ENCODE measurements at regions not wholly inside any gene's neighbourhood (a gene's known extent, or its start where the extent isn't known, plus 50 kb on each side); places are given as distances from the start of the nearest gene placed in this dataset.

- DNase-seq (ENCODE audit: insufficient read length) (no peak), FAIRE-seq (no peak)
- TF ChIP-seq POLR2AphosphoS5 (IDR thresholded peaks at IDR 0.05; ENCODE audit: low read depth, low read length): no peak
- TF ChIP-seq POLR2A (IDR thresholded peaks at IDR 0.05; ENCODE audit: low read depth, low read length): no peak
- TF ChIP-seq TAF1 (IDR thresholded peaks at IDR 0.05; ENCODE audit: borderline replicate concordance, low read depth, low read length): no peak
Measured at GRCh38 chr13:109918179-109918711, 131.9 kb upstream of the IRS2 start.

GRCh38 chr13:109917422-109917821, 131.0 kb upstream of the IRS2 start:
- no peak for FAIRE-seq
- no peak for DNase-seq (ENCODE audit: insufficient read length)
- TF ChIP-seq POLR2A (IDR thresholded peaks at IDR 0.05; ENCODE audit: low read depth, low read length): no peak
- no peak for TF ChIP-seq TAF1 (IDR thresholded peaks at IDR 0.05; ENCODE audit: borderline replicate concordance, low read depth, low read length)
- TF ChIP-seq POLR2AphosphoS5 (IDR thresholded peaks at IDR 0.05; ENCODE audit: low read depth, low read length): no peak

- TF ChIP-seq POLR2A (IDR thresholded peaks at IDR 0.05; ENCODE audit: low read depth, low read length) (no peak), POLR2AphosphoS5 (IDR thresholded peaks at IDR 0.05; ENCODE audit: low read depth, low read length) (no peak), TAF1 (IDR thresholded peaks at IDR 0.05; ENCODE audit: borderline replicate concordance, low read depth, low read length) (no peak)
- DNase-seq (ENCODE audit: insufficient read length): no peak
- no peak for FAIRE-seq
Measured at GRCh38 chr13:109913936-109914510, 127.6 kb upstream of the IRS2 start.

- TF ChIP-seq POLR2A (IDR thresholded peaks at IDR 0.05; ENCODE audit: low read depth, low read length): no peak
- no peak for TF ChIP-seq TAF1 (IDR thresholded peaks at IDR 0.05; ENCODE audit: borderline replicate concordance, low read depth, low read length)
- no peak for TF ChIP-seq POLR2AphosphoS5 (IDR thresholded peaks at IDR 0.05; ENCODE audit: low read depth, low read length)
- DNase-seq (ENCODE audit: insufficient read length) (no peak), FAIRE-seq (no peak)
Measured at GRCh38 chr13:109913186-109913585, 126.8 kb upstream of the IRS2 start.

- no peak for FAIRE-seq
- DNase-seq (ENCODE audit: insufficient read length): no peak
- TF ChIP-seq POLR2AphosphoS5 (IDR thresholded peaks at IDR 0.05; ENCODE audit: low read depth, low read length) (no peak), TAF1 (IDR thresholded peaks at IDR 0.05; ENCODE audit: borderline replicate concordance, low read depth, low read length) (no peak), POLR2A (IDR thresholded peaks at IDR 0.05; ENCODE audit: low read depth, low read length) (no peak)
Measured at GRCh38 chr13:109910194-109910593, 123.8 kb upstream of the IRS2 start.

- TF ChIP-seq TAF1 (IDR thresholded peaks at IDR 0.05; ENCODE audit: borderline replicate concordance, low read depth, low read length) (no peak), POLR2AphosphoS5 (IDR thresholded peaks at IDR 0.05; ENCODE audit: low read depth, low read length) (no peak), POLR2A (IDR thresholded peaks at IDR 0.05; ENCODE audit: low read depth, low read length) (no peak)
- DNase-seq (ENCODE audit: insufficient read length): no peak
- FAIRE-seq: no peak
Measured at GRCh38 chr13:109906976-109907375, 120.6 kb upstream of the IRS2 start.

- no peak for DNase-seq (ENCODE audit: insufficient read length)
- FAIRE-seq: no peak
- TF ChIP-seq TAF1 (IDR thresholded peaks at IDR 0.05; ENCODE audit: borderline replicate concordance, low read depth, low read length): no peak
- no peak for TF ChIP-seq POLR2AphosphoS5 (IDR thresholded peaks at IDR 0.05; ENCODE audit: low read depth, low read length)
- no peak for TF ChIP-seq POLR2A (IDR thresholded peaks at IDR 0.05; ENCODE audit: low read depth, low read length)
Measured at GRCh38 chr13:109904218-109904617, 117.8 kb upstream of the IRS2 start.

GRCh38 chr13:109900741-109901140, 114.4 kb upstream of the IRS2 start:
- TF ChIP-seq TAF1 (IDR thresholded peaks at IDR 0.05; ENCODE audit: borderline replicate concordance, low read depth, low read length): no peak
- no peak for TF ChIP-seq POLR2A (IDR thresholded peaks at IDR 0.05; ENCODE audit: low read depth, low read length)
- TF ChIP-seq POLR2AphosphoS5 (IDR thresholded peaks at IDR 0.05; ENCODE audit: low read depth, low read length): no peak
- no peak for DNase-seq (ENCODE audit: insufficient read length)
- FAIRE-seq: no peak

- no peak for FAIRE-seq
- DNase-seq (ENCODE audit: insufficient read length): no peak
- no peak for TF ChIP-seq POLR2A (IDR thresholded peaks at IDR 0.05; ENCODE audit: low read depth, low read length)
- TF ChIP-seq TAF1 (IDR thresholded peaks at IDR 0.05; ENCODE audit: borderline replicate concordance, low read depth, low read length): no peak
- TF ChIP-seq POLR2AphosphoS5 (IDR thresholded peaks at IDR 0.05; ENCODE audit: low read depth, low read length): no peak
Measured at GRCh38 chr13:109900320-109900719, 113.9 kb upstream of the IRS2 start.

GRCh38 chr13:109899748-109900147, 113.4 kb upstream of the IRS2 start:
- TF ChIP-seq POLR2AphosphoS5 (IDR thresholded peaks at IDR 0.05; ENCODE audit: low read depth, low read length): no peak
- TF ChIP-seq TAF1 (IDR thresholded peaks at IDR 0.05; ENCODE audit: borderline replicate concordance, low read depth, low read length): no peak
- TF ChIP-seq POLR2A (IDR thresholded peaks at IDR 0.05; ENCODE audit: low read depth, low read length): no peak
- DNase-seq (ENCODE audit: insufficient read length): no peak
- FAIRE-seq: no peak

- no peak for TF ChIP-seq POLR2AphosphoS5 (IDR thresholded peaks at IDR 0.05; ENCODE audit: low read depth, low read length)
- TF ChIP-seq TAF1 (IDR thresholded peaks at IDR 0.05; ENCODE audit: borderline replicate concordance, low read depth, low read length): no peak
- no peak for TF ChIP-seq POLR2A (IDR thresholded peaks at IDR 0.05; ENCODE audit: low read depth, low read length)
- FAIRE-seq (no peak), DNase-seq (ENCODE audit: insufficient read length) (no peak)
Measured at GRCh38 chr13:109899316-109899715, 112.9 kb upstream of the IRS2 start.

- no peak for DNase-seq (ENCODE audit: insufficient read length)
- FAIRE-seq: no peak
- TF ChIP-seq POLR2A (IDR thresholded peaks at IDR 0.05; ENCODE audit: low read depth, low read length) (no peak), TAF1 (IDR thresholded peaks at IDR 0.05; ENCODE audit: borderline replicate concordance, low read depth, low read length) (no peak), POLR2AphosphoS5 (IDR thresholded peaks at IDR 0.05; ENCODE audit: low read depth, low read length) (no peak)
Measured at GRCh38 chr13:109897988-109898624, 111.7 kb upstream of the IRS2 start.

All from GM12892 (cell line).